Myocyte (in vitro differentiated cells): ENCODE measurements at regions not wholly inside any gene's neighbourhood (a gene's known extent, or its start where the extent isn't known, plus 50 kb on each side); places are given as distances from the start of the nearest gene placed in this dataset.
A peak's percentile ranks its signal among the peaks of the same experiment; 100 is the strongest.

ENCODE experiments used
- DNase-seq: peaks from one replicate; pipeline ENCODE4 v3.0.0-alpha.2; 2012; ENCODE audit warnings: low read depth

GRCh38 chr22:22094921-22095320, 112.3 kb upstream of the TOP3B start:
- no peak for DNase-seq

DNA sequence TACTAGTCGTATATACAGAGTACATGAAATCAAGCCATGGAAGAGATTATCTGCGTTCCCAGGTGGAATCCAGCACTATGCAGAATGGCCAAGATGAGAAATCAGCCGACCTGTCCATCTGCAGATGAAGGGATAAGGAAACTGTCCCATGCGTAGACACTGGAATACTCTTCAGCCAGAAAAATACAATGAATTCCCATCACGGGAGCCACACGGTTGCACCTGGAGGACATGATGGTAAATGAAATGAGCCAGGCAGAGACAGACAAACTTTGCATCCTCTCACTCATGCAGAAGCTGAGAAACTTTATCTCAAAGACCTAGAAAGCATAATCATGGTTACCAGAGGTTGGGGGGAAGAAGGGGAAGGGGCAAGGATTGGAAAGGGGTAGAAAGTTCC, 111.9 kb upstream of the TOP3B start:
- DNase-seq: no peak

- DNase-seq: no peak
Observed at GRCh38 chr22:22093743-22094142, 111.2 kb upstream of the TOP3B start.

GRCh38 chr22:22092974-22093373, 110.4 kb upstream of the TOP3B start:
- no peak for DNase-seq

GRCh38 chr22:22092101-22092500, 109.5 kb upstream of the TOP3B start:
- DNase-seq: no peak

GRCh38 chr22:22091400-22091878, 108.9 kb upstream of the TOP3B start:
- no peak for DNase-seq

DNA sequence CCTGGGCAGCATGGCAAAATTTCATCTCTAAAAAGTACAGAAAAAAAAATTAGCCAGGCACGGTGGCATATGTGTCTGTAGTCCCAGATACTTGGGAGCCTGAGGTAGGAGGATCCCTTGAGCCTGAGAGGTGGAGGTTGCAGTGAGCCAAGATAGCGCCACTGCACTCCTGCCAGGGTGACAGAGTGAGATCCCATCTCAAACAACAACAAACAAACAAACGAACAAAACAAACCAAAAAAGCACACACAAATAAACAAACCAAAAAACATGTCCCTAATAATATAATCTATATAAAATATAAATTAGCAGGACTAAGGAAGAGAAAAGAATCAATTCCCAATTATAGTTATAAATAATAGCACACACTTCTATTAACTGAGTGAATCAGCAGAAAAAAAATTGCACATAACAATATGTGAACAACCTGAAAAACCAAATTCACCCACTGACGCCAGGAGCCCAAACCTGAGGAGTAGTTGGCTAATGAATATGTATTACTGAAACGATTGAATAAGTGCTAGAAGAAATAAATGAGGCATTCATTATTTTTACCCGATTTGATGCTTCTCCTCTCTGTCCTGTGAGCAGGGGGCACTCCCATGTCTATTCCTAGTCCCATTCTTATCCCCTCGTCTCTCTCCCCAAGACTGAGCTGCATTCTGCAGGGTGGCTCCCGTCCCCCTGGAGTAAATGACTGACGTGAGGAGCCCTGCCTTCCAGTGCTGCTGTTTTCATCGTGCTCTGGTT, 108.2 kb upstream of the TOP3B start:
- no peak for DNase-seq

DNA sequence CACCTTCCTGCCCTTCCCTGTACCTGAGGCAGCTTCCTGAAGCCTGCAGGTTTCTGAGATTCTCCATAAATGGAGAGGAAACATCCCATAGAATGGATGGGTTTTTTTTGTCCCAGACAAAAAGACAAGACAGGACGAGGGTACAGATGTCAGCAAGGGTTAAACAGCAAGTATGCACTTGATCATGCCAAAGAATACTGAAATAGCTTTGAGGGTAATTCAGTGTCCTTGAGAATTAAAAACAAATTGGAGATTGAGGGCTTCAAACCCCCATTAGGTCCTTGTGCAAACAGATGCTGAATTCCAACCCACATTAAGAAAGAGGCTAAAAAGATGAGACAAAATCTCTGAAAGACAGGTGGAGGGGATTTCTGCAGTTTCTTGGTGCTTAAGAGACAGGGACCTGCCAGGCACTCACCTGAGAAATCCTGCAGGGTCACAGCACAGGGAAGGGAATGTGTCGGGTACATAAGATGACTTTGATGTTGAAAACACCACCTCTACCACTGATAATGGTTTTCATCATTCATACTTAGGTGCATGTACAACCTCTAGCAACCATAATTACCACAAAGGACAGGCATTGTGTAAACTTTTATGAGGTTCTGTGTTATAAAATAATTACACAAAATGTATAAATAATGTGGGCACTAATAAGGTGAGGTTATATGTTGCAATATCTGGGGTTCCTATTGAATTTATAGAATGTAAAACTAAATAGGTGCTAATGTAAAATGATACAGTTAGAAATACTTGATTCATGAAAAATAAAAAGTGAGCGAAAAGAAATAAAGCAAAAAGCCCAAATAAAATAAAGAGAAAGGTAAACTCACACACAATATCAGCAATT, 107.1 kb upstream of the TOP3B start:
- DNase-seq: no peak

DNA sequence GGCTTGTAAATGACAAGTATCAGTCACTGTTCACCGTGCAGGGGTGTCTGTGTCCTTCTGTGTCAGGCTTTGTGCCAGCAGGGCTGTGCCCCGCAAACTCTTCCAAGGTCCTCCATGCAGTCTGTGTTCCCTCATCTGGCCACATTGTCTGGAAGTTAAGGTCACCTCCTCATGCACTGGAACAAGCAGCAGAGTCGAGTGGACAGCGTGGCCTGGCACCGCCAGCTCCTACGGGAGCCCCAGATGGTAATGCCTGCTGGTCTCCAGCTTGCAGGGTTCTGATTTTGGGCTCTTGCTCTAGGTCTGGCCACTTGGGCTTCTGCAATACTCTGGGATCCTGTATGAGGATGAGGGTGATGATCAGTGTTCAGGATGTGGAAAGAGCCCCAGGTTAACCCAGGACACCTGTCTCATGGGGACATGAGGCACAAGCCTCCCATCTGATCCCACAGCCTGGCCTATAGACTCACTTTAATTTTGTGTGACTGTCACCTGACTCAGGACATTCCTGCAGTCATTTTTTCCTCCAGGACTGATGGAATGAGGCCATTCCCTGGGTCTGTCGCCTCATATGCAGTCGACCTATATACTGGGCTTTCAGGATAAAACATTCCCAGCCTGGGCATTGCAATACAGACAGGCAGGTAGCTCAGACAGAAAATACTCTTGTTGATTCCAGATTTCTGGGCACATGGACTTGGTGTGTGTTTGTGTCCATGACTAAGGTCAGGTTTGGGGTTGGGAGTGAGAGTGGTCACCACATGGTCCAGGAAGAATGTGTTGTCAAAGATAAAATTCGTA, 106.3 kb upstream of the TOP3B start:
- no peak for DNase-seq

DNA sequence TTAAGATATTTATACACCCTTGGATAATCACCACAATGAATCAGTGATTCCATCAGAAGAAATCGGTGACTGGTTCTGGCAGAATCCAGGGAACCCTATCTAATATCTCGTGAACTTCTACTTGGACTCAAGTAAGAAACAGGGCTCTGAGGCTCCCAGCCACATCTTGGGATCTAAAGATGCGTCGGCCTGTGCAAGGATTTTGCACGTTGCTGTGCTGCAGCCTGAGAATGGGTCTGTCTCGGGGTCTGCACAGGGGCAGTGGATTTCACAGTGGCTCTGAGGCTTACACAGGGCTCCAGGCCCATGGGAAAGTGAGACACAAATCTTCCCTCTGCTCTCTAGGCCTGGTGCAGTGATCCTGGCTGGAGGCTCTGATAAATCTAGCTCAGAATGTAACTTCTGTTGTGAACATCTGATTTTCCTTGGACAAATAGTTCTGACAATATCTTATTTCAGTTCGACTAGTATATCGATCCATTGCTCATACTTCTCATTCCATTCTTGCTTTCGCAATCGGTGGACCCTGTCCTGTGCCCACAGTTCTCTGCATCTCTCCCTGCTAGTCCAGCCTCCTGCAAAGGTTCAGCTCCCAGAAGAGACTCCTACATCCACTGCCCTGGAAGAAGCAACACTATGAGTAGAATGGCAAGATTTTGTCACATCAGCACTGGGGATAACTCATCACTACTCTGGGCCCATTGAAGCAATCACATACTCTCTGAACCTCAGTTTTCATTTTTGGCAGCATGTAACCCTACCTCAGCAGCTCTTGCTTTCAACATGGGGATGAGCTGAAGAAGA, 105.5 kb upstream of the TOP3B start:
- DNase-seq: no peak

- DNase-seq: no peak
Observed at GRCh38 chr22:22086501-22087158, 104.0 kb upstream of the TOP3B start.

DNA sequence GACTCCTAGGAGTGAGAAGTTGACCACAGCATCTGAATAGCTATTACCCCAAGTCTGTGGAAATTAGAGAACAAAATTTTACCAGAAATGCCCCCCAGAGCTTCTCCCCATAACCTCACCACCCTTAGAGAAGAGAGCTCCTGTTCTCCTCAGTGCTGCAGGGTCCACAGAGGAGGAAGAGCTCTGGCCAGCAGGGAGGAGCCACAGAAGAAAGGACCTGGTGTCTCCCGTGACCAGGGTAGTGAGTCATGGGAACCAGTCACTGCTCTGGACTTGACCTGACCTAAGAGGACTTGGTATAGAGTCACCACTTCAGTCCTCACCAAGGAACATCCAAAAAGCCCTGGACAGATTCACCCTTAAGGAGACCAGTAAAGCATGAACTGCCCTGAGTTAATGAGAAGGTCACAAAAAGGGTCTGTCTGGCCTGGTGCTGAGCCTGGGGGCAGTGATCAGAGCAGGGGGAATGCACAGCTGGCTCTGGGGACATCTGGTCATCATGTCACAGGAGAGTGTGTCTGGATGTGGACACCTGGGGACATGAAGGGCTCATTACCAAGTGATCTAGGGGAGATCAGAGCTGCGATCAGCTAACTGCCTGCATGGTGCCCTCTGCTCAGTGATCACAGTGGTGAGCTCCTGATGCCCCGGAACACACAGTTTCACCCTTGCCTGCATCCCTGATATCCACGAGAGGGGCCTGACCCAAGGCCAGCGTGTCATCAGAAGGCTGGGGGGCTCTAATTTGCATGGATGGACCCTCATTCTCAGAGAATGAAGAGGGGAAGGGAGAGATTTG, 103.3 kb upstream of the TOP3B start:
- DNase-seq: peak; percentile 53

DNA sequence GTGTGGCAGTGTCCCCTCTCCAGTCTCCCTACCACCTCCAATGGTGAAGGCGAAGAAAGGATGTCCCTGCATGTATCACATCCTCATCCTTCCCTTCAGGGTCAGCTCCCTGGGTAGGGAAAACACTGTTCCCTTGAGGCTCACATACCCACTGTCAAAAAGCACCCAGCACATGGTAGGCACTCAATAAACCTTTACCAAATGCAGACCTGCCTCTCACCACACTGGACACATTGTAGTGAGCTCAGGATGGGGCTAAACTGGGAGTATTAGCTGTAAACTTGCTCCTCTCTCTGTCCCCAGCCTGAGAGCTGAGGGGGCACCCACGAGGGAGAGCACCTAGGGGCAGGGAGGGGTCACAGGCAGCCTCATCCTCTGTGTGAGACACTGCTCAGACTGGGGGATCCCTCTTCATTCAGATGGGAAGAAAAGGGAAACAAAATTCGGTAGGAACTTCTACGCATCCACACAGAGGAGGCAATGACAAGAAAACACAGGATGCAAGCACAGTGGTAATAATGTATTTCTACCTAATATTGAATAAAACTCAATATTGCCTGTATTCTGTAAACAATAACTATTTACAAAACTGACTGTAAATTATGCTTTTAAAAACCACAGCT, 101.6 kb upstream of the TOP3B start:
- no peak for DNase-seq

- no peak for DNase-seq
Observed at GRCh38 chr22:22082960-22083359, 100.4 kb upstream of the TOP3B start.

DNA sequence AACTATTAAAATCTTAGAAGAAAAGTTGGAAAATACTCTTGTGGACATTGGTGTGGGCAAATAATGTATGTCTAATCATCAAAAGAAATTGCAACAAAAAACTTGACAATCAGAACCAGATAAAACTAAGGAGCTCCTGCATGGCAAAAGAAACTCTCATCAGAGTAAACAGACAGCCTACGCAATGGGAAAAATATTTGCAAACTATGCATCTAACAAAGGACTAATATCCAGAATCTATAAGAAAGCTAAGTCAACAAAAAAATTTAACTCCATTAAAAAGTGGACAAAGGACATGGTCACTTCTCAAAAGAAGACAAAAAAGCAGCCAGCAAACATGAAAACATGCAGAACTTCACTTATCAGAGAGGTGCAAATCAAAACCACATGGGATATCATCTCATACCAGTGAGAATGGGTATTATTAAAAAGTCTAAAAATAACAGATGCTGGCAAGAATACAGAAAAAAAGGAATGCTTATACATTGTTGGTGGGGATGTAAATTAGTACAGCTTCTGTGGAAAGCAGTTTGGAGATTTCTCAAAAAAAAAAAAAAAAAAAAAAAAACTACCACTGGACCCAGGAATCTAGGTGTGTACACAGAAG, 99.7 kb upstream of the TOP3B start:
- no peak for DNase-seq

- DNase-seq: peak; percentile 96
Observed at GRCh38 chr22:22080270-22080669, 97.7 kb upstream of the TOP3B start.

GRCh38 chr22:22079404-22080148, 97.0 kb upstream of the TOP3B start:
- DNase-seq: peak; percentile 34

DNA sequence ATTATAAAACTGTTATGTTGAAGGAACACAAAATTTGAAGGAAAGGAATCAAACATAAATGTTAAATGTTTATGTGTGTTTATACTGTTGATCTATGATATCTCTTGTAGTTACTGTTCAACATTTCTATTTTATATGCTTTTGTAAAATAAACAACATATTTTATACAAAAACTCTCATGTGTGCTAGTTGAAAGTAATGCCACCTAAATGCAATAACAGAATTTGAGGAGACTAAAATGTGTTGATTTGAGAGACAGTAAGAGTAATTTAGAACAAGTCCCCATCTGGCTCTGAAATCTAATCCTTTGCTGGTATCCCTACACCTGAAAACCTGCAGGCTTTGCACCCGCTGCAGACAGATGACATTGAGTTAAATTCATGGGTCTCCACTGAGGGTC, 95.7 kb upstream of the TOP3B start:
- no peak for DNase-seq
